HG03025 (cell line): ENCODE measurements at regions not wholly inside any gene's neighbourhood (a gene's known extent, or its start where the extent isn't known, plus 50 kb on each side); places are given as distances from the start of the nearest gene placed in this dataset.
"Not testable (repeated sequence)": the region's sequence is repeated elsewhere in the genome, so short reads cannot be mapped to it uniquely, and the experiment has no call there.

ENCODE experiments used
- ATAC-seq: cut with Tn5 transposase; IDR thresholded peaks from one replicate; pipeline ENCODE4 v1.9.1; 2021; ENCODE audit warnings: mild to moderate bottlenecking, moderate library complexity; ENCODE audit not compliant: unreplicated experiment, low FRiP score

DNA sequence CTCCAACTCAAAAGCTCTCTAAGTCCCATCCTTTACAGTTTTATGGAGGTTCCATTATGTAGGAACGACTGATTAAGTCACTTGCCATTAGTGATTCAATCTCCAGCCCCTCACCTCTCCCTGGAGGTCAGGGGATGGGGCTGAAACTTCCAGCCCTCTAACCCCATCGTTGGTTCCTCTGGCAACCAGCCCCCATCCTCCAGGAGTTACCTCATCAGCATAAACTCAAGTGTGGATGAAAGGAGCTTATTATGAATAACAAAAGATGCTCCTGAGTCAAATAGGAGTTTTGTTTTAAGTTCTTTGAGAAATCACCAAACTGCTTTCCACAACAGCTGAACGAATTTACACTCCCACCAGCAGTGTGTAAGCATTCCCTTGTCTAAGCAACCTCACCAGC, 494.3 kb upstream of the AUTS2 start:
- ATAC-seq = no peak

DNA sequence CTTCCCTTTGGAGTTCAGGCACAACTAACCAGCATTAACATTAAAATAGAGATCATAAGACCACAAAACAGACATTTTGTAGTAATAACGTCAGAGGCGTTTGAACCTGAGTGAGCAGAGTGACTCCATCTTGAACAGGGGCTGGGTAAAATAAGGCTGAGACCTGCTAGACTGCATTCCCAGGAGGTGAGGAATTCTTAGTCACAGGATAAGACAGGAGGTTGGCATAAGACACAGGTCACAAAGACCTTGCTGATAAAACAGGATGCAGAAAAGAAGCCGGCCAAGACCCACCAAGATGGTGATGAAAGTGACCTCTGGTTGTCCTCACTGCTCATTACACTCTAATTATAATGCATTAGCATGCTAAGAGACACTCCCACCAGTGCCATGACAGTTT, 493.2 kb upstream of the AUTS2 start:
- no peak for ATAC-seq

DNA sequence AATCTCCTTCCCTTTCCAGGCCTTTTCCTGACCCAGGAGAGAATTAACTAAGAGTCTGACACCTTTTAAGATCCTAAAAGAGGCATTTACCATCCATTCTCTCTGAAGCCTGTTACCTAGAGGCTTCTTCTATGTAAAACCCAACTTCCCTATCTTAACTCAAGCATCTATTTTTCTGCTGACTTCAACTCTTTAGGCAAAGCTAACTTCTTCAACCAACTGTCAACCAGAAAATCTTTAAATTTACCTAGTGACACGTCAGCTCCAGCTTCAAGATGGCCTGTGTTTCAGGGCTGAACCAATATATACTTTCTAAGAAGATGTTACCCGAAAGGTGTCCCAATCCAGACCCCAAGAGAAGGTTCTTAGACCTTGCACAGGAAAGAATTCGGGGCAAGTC, 492.3 kb upstream of the AUTS2 start:
- ATAC-seq = no peak

DNA sequence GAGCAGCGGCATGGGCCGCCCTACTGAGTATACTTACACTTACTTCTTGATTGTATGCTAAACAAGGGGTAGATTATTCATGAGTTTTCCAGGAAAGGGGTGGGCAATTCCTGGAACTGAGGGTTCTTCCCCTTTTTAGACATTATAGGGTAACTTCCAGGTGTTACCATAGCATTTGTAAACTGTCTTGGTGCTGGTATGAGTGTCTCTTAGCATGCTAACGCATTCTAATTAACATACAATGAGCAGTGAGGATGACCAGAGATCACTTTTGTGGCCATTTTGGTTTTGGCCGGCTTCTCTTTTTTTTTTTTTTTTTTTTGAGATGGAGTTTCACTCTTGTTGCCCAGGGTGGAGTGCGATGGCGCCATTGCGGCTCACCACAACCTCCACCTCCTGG, 491.8 kb upstream of the AUTS2 start:
- ATAC-seq = not testable (repeated sequence)

DNA sequence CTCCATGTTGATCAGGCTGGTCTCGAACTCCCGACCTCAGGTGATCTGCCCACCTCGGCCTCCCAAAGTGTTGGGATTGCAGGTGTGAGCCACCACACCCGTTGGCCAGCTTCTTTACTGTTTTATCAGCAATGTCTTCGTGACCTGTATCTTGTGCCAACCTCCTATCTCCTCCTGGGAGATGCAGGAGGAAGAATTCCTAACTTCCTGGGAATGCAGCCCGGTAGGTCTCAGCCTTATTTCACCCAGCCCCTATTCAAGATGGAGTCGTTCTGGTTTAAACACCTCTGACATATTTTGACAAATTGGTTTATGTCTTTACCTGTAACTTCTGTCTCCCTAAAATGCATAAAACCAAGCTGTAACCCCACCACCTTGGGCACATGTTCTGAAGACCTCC, 491.3 kb upstream of the AUTS2 start:
- not testable (repeated sequence) for ATAC-seq

DNA sequence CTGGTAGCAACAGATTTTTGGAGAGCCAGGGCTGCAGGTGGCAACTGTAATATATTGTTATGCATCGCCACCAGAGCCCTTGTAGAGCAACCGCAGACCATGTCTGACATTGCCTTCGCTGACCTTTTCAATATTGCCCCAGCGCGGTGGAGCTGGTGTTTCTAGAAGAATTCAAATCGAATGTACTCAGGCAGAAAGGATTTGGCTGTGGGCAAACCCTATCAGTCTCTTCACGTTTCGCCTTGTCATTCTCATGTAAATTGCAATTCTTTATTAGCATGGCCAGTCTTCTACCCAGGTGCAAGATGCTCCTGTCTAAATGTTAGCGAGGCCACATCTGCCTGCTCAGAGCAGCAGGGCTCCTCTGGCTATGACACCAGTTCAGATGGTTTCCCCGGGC, 490.2 kb upstream of the AUTS2 start:
- no peak for ATAC-seq

DNA sequence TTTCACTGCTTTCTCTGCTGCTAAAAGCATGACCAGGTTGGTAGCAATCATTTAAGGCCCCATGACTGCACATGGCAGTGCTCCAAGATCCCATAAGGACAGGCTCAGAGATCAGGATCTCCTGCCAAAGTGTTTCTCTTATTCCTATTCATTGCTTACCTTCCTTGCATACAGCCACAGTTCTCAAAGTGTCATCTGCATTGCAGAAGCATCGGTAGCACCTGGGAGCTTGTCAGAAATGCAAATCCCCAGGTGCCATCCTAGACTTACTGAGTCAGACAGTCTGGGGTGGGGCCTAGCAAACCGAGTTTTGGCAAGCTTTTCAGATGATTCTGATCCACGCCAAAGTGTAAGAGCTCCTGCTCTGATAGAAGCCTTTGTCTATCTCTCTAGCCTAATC, 489.0 kb upstream of the AUTS2 start:
- ATAC-seq = no peak

DNA sequence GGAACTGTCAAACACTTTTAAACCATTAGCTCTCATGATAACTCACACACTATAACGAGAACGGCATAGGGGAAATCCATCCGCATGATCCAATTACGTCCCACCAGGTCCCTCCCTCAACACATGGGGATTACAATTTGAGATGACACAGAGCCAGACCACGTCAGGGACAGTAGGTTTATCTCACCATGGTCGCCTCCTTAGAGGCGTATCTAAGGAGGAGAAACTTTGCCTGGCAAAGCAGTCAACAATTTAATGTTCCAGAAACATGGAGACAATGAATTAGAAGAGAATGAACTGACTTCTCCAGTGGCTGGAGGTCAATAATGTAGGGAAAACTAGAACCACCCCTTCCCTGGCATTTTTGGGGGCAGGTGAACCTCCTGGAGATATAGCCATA, 488.4 kb upstream of the AUTS2 start:
- no peak for ATAC-seq

DNA sequence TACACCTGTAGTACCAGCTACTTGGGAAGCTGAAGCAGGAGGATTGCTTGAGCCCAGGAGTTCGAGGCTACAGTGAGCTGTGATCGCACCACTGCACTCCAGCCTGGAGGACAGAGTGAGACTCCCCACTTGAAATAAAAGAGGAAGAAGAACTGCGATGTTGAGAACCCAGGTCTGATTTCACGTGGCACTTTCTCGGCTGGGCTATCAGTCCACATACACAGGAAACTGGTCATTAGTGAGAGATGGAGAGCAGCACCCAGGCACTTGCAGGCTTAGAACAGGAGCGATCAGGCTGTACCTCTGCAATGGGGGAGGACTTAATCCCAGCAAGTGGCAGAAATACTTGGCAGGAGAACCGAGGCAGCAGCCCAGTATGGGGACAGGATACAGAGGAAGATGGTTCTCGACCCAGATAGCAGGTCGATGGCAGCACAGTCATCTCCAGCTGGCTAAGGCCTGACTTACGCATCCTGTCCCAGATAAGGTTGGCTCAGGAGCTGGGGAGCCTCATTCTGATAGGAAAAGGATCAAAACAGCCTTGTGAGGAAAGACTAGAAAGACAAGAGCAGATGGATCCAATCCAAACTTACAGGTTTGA, 487.7 kb upstream of the AUTS2 start:
- no peak for ATAC-seq

DNA sequence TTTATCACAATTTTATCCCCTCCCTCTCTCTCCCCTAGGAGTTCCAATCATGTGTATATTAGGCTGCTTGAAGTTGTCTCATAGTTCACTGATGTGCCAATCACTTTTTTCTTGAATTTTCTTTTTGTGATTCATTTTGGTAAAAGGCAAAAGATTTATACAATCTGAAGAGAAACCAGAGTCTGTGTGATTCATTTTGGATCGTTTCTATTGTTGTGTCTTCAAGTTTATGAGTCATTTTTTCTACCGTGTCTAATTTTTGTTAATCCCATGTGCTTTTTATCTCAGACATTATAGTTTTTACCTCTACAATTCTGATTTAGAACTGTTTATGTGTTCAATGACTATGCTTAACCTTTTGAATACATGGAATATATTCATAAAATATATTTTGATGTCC, 483.9 kb upstream of the AUTS2 start:
- no peak for ATAC-seq

DNA sequence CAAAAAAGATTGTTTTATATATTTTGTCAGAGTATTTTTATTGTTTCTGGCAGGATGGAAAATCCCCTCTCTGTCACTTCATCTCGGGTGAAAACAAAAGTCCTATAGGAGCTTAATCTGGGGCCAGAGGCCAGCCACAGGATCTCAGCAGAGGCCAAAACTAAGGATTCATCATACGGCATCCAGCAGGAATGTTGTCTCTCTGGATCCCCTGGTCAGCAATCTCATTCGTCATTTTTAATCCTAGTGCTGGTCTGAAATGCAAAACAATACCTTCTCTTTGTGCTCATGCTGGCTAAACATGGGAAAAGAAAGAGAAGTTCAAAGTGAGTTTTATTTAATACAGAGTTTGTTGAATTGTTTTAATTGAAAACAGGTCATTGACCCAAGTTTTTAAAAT, 482.5 kb upstream of the AUTS2 start:
- no peak for ATAC-seq

DNA sequence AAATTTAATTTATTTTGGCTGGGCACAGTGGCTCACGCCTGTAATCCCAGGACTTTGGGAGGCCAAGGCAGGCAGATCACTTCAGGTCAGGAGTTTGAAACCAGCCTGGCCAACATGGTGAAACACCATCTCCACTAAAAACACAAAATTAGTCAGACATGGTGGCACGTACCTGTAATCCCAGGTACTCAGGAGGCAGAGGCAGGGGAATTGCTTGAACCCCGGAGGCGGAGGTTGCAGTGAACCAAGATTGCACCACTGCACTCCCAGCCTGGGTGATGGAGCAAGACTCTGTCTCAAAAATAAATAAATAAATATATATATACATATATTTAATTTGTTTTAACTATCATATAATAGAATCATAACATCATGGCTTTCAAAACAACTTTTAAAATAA, 482.1 kb upstream of the AUTS2 start:
- not testable (repeated sequence) for ATAC-seq

DNA sequence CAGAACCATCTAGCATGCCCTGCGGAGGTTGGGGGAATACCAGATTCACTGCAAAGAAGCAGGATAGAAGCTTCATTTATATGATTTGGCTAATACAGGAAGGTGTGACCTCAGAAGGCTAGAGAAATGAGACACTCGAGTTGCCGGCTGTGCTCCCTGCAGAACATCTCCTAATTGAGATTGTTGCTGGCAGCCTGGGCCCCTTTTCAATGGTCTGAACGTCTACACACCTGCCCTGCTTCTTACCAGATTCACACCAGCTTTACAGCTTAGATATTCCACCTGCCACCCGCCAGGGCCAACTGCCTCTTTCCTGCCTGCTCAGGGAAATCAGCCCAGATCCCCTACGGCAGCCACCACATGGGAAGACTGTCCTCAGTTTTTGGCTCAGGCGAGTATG, 475.3 kb upstream of the AUTS2 start:
- ATAC-seq = no peak

DNA sequence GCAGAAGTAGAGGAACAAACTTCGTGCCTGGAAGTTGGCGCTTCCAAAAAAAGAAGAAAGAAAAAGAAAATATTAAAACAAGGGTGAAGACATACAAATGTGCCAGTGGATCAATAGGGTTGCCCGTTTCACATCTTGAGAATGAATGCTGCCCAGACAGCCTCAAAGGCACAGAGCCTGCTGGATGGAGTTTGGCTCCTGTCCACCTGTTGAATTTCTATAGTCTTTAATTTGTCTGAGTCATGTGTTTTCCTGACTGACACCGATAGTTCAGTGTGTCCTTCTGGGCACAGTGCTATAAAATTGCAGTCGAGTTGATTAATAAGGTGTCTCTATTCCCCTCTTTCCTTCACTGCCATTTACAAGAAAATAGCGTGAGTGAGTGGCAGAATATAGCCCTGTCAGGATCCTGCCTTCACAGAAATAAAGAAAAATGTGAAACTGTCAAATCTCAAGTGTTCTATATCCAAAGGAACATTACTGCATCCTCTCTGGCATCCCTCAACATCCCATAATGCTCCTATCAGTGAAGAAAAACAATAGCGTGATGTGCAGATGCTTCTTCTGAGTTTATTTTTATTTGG, 471.3 kb upstream of the AUTS2 start:
- no peak for ATAC-seq

DNA sequence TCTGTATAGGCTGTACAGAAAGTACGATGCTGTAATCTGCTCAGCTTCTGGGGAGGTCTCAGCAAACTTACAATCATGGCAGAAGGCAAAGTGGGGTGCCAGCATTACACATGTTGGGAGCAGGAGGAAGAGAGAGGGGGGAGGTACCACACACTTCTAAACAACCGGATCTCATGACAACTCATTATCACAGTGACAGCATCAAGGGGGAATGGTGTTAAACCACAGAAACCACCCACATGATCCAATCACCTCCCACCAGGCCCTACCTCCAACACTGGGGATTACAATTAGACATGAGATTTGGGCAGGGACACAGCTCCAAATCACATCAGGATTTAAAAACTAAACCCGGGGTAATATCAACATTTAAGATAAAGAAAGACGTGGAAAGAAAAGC, 468.8 kb upstream of the AUTS2 start:
- no peak for ATAC-seq

DNA sequence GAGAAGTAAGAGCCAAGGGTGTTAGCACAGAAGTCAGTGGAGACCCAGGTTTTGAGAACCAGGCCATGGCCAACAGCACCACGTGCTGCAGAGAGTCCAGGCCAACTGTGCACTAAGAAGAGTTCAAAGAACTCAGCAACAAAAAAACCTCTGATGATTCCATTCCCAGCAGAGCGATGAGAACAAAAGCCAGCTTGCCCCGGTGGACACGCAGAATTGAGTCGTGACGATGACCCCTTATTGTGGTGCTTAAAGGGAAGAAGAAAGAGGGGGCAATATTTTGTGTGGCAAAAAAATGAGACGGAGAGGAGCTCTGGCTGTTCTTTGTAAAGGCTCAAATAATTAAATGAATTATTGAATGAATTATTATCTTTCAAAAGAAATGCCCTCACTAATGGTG, 468.3 kb upstream of the AUTS2 start:
- ATAC-seq = no peak

DNA sequence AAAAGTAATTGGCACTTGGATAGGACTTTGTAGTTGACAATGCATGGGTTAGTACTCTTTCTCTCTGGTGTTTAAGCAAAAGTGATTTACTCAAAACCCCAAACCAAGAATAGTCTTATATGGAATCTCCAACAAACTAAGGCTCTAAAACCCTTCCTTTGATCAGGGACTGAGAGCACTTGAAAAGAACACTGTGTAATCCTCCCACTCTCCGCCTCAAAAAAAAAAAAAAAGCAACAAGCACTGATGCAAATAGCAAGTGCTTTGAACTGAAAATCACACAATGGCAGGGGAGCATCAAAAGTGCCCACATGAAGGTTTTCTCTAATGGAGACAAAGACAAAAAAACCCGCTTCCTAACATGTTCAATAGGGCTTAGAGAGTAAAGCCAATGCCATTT, 467.9 kb upstream of the AUTS2 start:
- ATAC-seq = no peak

DNA sequence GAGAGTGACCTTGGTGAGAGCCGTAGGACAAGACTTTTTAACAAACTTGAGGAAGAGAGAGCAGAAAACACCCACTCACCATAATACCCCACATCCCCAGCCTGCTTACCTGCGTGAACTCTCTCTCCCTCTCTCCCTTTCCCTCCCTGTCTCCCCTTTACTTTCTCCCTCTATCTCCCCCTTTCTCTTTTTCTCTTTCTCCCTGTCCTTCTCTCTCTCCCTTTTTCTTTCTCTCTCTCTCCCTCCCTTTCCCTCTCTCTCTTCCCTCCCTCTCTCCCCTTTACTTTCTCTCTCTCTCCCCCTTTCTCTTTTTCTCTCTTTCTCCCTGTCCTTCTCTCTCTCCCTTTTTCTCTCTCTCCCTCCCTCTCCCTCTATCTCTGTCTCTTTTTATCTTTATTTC, 464.0 kb upstream of the AUTS2 start:
- ATAC-seq = no peak

DNA sequence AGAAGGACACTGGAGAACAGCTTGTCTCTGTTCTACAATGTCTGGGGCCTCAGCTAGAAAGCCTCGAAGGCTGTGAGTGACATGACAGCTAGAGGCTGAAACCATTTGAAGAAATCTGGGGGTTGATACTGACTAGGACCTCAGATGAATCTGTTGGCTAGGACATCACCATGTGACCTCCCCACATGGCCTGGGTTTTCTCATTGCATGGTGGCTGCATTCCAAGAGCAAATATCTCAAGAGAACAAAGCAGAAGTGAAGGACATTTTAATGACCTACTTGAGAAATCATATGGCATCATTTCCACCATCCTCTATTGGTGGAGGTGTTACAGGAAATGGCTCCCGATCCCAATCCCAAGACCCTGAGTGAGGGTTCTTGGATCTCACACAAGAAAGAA, 450.6 kb upstream of the AUTS2 start:
- ATAC-seq = no peak

DNA sequence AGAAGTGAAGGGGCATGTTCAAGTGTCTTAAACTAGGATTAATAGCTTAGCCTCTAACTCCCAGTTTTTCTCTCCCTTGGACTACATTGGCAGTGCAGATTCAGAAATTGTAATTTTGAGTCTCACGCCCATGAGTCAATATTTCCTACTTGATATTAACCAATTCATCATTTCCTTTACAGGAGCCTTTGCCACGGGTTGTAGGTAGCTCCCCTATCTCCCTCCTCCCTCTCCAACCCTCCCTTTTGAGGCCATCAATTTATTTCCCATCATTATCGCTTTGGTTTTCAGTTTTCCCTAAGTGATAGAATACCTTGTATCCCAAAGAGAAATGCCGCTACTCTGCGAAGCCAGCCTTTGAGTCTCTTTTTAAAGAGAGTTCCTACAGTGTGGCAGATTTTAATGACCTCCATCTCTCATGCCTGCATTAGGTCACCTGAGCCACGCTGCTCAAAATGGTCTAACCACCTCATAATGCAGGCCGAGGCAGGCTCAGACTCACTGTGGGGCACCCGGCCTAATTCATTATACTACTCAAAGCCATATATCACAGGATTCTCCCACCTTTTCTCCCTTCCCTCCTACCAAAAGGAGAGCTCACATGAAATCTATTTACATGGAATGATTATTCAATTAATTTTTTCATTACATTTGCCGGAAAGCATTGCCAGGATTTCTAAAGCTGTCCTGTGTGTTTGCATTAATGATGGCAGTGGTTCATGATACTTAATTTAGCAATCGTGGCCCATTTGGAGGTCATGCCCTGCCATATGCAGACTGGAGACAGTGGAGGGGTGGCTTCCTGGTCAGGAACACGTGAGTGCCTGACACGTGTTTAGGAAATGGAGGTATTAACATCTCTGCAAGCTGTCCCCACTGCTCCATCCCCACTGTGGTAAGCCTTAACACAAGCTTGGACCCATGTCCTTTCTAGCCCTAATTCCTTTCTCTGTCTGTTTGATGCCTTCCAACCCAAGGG, 448.2 kb upstream of the AUTS2 start:
- no peak for ATAC-seq

DNA sequence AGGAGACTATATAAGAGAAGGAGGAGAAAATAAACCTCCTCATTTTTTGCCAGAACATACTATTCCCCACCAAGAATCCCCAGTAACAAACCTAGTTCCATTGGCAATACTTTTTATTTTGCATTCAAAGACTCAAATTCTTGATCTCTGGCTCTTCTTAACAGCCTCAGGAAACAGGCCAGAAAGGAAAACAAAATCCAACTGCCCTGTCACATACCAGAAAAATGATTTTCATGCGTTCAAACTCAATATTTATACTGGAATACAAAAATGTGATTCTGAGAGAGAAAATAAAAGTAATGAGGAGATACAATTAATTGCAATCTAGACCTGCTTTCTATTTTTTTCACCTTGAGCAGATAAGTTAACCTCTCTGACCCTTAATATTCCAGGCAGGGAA, 435.9 kb upstream of the AUTS2 start:
- ATAC-seq = no peak
